GM21825 (cell line): ENCODE measurements at regions not wholly inside any gene's neighbourhood (a gene's known extent, or its start where the extent isn't known, plus 50 kb on each side); places are given as distances from the start of the nearest gene placed in this dataset.

Source experiments
- ATAC-seq: cut with Tn5 transposase; IDR thresholded peaks from one replicate; pipeline ENCODE4 v1.9.1; 2021; ENCODE audit warnings: mild to moderate bottlenecking, moderate library complexity; ENCODE audit not compliant: unreplicated experiment

DNA sequence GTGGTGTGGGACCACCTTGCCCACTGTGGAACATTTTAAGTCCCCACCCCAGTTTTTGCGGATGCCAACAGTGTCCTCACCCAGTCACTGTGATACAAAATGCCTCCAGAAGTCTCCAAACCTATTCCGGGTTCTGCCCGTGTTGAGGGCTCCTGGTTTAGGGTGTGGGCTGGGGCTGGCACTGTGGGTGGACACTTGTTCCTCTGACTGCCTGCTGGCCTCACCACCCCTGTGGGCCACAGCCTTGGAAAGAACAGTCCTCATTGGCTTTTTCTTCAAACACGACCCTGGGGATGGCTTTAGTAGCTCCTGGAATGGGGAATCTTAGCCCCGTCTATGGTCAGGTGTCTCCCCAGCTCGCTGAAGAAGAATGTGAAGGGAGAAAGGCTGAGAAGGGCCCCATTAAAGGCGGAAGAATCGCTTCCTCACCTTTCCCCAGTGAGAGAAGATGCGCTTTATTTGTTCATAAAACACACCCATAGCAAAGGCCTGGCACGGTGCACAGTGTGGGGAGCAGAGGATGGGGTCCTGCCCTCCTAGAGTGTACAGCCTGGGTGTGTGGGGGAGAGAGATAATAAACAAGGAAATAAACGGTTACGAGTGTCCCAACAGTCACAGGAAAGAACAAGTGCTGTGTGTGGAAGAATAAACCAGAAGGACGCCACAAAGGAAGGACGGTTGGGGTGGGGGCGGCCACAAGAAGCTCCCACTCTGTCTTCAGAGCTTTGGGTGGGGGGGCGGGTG lies 56.3 kb upstream of the SLC22A11 start:
- ATAC-seq, result no peak

DNA sequence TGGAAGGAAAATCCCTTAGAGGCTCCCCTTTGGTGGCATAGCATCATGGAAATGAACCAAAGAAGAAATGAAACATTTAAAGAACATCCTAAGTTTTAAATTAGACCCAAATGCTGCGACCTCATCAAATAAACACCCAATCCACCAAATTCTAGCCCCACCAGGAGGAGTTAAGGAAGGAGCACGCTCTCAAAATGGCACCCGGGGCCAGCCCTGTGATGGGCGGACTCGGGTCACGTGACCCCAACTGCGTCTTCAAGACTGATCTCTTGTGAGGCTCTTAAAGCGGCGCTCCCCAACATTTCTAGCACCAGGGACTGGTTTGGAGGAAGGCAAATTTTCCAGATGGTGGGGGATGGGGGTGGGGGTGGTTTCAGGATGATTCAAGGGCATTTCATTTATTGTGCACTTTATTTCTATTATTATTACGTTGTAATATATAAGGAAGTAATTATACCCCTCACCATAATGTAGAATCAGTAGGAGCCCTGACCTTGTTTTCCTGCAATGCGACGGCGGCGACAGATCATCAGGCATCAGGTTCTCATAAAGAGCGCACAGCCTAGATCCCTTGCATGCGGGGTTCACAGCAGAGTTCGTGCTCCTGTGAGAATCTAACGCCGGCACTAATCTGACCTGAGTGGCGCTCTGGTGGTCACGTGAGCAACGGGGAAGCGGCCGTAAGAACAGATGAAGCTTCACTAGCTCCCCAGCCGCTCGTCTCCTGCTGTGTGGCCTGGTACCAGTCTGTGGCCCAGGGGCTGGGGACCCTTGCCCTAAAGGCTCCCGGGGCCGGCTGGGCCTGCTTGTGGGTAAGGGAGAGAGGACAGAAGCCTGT lies 55.3 kb upstream of the SLC22A11 start:
- no peak for ATAC-seq

DNA sequence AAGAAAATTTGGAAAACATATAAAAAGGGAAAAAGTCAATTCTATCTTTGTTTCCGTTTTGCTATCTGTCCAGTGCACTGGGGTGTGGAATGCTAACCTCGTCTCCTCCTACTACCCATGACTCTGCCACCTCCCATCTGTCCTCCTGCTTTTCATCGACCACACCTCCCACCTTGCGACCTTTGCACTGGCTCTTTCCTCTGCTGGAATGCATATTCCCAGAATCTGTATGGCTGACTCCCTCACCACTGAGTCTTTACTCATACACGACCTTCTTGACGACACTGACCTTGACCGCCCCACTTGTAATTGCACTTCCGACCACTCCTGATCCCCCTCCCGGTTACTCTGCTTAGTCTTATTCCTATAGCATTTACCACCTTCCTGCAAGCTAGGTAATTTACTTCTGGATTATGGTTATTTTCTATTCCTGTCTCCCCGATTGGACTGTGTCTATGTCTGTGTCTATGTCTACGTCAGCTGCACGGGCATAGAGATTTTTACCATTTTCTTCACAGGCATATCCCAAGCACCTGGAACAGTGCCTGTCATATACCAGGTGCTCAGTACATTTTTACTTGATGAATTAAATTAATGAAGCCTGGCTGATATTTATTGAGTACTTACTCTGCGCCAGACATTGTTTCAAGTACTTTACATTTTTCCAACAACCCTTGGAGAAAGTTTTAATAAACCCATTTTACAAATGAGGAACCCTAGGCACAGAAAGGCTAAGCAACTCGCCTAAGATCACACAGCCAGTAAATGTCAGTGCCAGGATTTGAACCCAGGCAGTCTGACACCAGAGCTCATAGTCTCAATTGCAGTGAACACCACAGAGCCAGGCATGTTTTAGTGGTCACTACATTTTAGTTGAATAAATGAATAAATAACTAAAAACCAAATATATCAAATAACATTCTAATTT lies 54.0 kb upstream of the SLC22A11 start:
- no peak for ATAC-seq

GRCh38 chr11:64502634-64503033 lies 53.1 kb upstream of the SLC22A11 start:
- no peak for ATAC-seq

GRCh38 chr11:64503186-64503753 lies 52.5 kb upstream of the SLC22A11 start:
- ATAC-seq, result no peak

DNA sequence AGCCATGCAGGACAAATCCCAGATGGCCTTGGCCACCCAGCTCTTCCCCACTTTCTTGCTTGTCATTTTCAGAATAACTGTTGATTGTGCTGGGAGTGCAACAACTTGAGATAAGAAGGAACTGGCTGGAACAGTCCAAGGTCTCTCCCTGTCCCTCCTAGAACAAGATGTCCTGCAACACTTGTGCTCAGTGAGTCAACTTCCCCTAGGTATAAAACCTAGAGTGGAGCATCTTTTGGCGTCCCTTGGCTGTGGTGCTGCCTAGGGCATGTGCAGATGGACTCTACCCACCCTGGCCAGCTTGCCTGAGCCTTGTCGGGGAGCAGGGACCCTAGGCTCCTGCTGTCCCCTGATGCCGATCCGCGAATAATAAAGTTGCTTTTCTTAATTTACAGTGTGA lies 50.7 kb upstream of the SLC22A11 start:
- ATAC-seq, result no peak
